SK-N-SH treated with all-trans-retinoic acid at 6 μM for 48 hours (cell line): ENCODE measurements at regions not wholly inside any gene's neighbourhood (a gene's known extent, or its start where the extent isn't known, plus 50 kb on each side); places are given as distances from the start of the nearest gene placed in this dataset.

ENCODE experiments used
- CSDC2 ChIP-seq: fragments of 250-450 bp; sonication (Bioruptor Pico); IDR thresholded peaks from 2 replicates; pipeline ENCODE4 v1.5.0; 2020; ENCODE audit warnings: mild to moderate bottlenecking, moderate library complexity
- ESRRG ChIP-seq: fragments of 250-450 bp; sonication (Bioruptor Pico); IDR thresholded peaks from 2 replicates; pipeline ENCODE4 v1.6.1; 2021; ENCODE audit warnings: mild to moderate bottlenecking
- ISL1 ChIP-seq: fragments of 250-450 bp; sonication (Bioruptor Pico); IDR thresholded peaks from 2 replicates; pipeline ENCODE4 v2.1.2; 2022; ENCODE audit warnings: mild to moderate bottlenecking, moderate library complexity
- OSR1 ChIP-seq: fragments of 250-450 bp; sonication (Bioruptor Pico); IDR thresholded peaks from 2 replicates; pipeline ENCODE4 v1.8.0; 2022; ENCODE audit warnings: moderate library complexity, mild to moderate bottlenecking, inconsistent platforms
- PPARA ChIP-seq: fragments of 250-450 bp; sonication (Bioruptor Pico); IDR thresholded peaks from 2 replicates; pipeline ENCODE4 v1.5.0; 2020; ENCODE audit warnings: mild to moderate bottlenecking, borderline replicate concordance
- RARB ChIP-seq: fragments of 250-450 bp; sonication (Bioruptor Pico); IDR thresholded peaks from 2 replicates; pipeline ENCODE4 v1.8.0; 2021; ENCODE audit warnings: mild to moderate bottlenecking, moderate library complexity
- TCF4 ChIP-seq: fragments of 250-450 bp; sonication (Bioruptor Pico); IDR thresholded peaks from 2 replicates; pipeline ENCODE4 v1.8.0; 2021; ENCODE audit warnings: mild to moderate bottlenecking, moderate library complexity, borderline replicate concordance
- TOX ChIP-seq: fragments of 250-450 bp; sonication (Bioruptor Pico); IDR thresholded peaks from 2 replicates; pipeline ENCODE4 v1.8.0; 2021; ENCODE audit warnings: mild to moderate bottlenecking, moderate library complexity, borderline replicate concordance
- ZFP3 ChIP-seq: fragments of 250-450 bp; sonication (Bioruptor Pico); IDR thresholded peaks from 2 replicates; pipeline ENCODE4 v1.5.0; 2020; ENCODE audit warnings: mild to moderate bottlenecking, moderate library complexity
- ZFP30 ChIP-seq: fragments of 450-650 bp; formaldehyde crosslinking; IDR thresholded peaks from 2 replicates; pipeline ENCODE4 v1.5.0; 2022; ENCODE audit warnings: mild to moderate bottlenecking, moderate library complexity
- ZNF565 ChIP-seq: fragments of 450-650 bp; formaldehyde crosslinking; conservative IDR thresholded peaks from 2 replicates; pipeline ENCODE4 v1.5.0; 2020; ENCODE audit warnings: low read depth, mild to moderate bottlenecking, moderate library complexity
- ZNF8 ChIP-seq: fragments of 450-650 bp; formaldehyde crosslinking; IDR thresholded peaks from 2 replicates; pipeline ENCODE4 v1.5.0; 2020; ENCODE audit warnings: mild to moderate bottlenecking, moderate library complexity
- TF ChIP-seq, protein P1 (sequence below): fragments of 250-450 bp; sonication (Bioruptor Pico); IDR thresholded peaks from 2 replicates; pipeline ENCODE4 v1.8.0; 2020; ENCODE audit warnings: mild to moderate bottlenecking, moderate library complexity, borderline replicate concordance
- TF ChIP-seq, protein P2 (sequence below): fragments of 250-450 bp; sonication (Bioruptor Pico); IDR thresholded peaks from 2 replicates; pipeline ENCODE4 v1.5.1; 2020; ENCODE audit warnings: low read depth, mild to moderate bottlenecking, moderate library complexity

DNA sequence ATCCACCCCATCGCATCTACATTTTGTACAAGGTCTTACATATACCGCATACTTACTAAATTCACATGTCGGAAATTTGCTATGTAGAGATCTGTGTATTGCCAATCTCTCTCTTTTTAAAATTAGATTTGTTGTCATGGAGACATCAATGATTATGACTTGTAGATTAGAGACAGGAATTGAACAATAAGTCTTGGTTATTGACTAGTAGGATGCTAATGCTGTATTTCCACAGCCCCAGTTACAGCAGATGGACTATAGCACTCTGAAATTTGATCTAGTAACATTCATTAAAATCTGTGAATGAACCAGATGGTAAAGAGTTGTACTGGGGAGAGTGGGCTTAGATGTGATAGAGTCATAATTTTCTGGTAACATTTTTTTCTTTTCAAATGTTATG, 805.7 kb downstream of the SLC4A3 start:
- TF ChIP-seq ZNF565 (CRISPR knock-in tag): no peak
- no peak for TF ChIP-seq ISL1 (CRISPR knock-in tag)
- TF ChIP-seq, protein P1, sequence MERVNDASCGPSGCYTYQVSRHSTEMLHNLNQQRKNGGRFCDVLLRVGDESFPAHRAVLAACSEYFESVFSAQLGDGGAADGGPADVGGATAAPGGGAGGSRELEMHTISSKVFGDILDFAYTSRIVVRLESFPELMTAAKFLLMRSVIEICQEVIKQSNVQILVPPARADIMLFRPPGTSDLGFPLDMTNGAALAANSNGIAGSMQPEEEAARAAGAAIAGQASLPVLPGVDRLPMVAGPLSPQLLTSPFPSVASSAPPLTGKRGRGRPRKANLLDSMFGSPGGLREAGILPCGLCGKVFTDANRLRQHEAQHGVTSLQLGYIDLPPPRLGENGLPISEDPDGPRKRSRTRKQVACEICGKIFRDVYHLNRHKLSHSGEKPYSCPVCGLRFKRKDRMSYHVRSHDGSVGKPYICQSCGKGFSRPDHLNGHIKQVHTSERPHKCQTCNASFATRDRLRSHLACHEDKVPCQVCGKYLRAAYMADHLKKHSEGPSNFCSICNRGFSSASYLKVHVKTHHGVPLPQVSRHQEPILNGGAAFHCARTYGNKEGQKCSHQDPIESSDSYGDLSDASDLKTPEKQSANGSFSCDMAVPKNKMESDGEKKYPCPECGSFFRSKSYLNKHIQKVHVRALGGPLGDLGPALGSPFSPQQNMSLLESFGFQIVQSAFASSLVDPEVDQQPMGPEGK (CRISPR knock-in tag): no peak
- TF ChIP-seq OSR1 (CRISPR knock-in tag): no peak
- TF ChIP-seq ZNF8 (CRISPR knock-in tag): no peak
- no peak for TF ChIP-seq ZFP3 (CRISPR knock-in tag)
- TF ChIP-seq CSDC2 (CRISPR knock-in tag): no peak
- TF ChIP-seq PPARA (CRISPR knock-in tag): no peak
- TF ChIP-seq TCF4 (CRISPR knock-in tag): no peak
- TF ChIP-seq, protein P2, sequence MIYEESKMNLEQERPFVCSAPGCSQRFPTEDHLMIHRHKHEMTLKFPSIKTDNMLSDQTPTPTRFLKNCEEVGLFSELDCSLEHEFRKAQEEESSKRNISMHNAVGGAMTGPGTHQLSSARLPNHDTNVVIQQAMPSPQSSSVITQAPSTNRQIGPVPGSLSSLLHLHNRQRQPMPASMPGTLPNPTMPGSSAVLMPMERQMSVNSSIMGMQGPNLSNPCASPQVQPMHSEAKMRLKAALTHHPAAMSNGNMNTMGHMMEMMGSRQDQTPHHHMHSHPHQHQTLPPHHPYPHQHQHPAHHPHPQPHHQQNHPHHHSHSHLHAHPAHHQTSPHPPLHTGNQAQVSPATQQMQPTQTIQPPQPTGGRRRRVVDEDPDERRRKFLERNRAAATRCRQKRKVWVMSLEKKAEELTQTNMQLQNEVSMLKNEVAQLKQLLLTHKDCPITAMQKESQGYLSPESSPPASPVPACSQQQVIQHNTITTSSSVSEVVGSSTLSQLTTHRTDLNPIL: no peak
- TF ChIP-seq RARB (CRISPR knock-in tag): no peak
- no peak for TF ChIP-seq ZFP30 (CRISPR knock-in tag)
- no peak for TF ChIP-seq ESRRG (CRISPR knock-in tag)
- no peak for TF ChIP-seq TOX (CRISPR knock-in tag)
